NOMO-1 (cell line): ENCODE measurements at regions not wholly inside any gene's neighbourhood (a gene's known extent, or its start where the extent isn't known, plus 50 kb on each side); places are given as distances from the start of the nearest gene placed in this dataset.

Experiments
- DNase-seq, 2 experiments: peaks; one replicate each; lab custom pipeline; 2025; ENCODE audit not compliant: unreplicated experiment in 2 of 2; lab: John Stamatoyannopoulos, UW

DNA sequence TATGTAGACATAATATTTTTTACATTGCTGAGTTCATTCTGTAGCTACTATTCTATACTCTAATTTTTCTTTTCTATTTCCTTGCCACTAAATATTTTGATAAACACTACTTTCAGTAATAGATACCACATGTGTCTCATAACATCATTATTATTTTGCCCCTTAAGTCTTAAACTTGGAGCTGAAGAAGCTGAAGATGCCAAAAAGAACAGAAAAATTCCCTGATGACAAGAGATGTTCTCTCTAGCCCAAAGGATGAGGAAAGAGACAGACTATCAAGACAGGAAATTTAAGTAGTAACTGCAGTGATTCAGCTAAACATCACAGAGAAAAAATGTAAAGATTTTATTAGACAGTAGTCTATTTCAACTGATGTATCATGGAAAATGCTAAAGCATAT is 322.0 kb upstream of the KLHL1 start:
- DNase-seq, result no peak

DNA sequence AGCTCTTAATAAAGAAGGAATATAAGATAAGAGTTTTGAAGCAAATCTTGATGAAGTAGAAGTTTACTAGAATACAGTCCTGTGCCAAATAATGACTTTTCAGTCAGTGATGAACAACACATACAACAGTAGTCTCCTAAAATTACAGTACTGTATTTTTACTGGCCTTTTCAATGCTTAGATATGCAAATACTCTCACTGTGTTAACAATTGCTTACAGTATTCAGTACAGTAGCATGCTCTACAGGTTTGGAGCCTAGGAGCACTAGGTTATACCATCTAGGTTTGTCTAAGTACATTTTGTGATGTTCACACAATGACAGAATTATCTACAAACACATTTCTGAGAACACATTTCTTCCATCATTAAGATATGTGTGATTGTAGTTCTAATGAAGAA is 316.7 kb upstream of the KLHL1 start:
- DNase-seq, result no peak

DNA sequence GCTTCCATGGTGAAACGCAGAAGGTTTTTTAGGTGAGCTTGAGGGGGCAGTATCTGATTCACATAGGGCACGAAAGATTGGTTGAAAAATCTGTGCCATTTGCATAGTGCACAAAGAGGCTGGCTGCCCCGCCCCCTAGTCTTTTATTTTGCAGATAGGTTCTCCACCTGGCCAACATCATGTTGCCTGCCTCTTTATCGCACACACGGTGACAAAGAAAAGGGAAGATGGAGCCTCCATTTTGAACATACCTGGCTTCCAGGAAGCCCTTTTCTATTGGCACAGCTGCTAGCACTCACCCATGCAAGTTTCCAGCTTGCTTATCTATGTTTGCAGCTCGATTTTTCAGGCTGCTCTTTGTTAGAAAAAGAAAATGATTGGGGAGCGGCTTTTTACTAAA is 316.2 kb upstream of the KLHL1 start:
- DNase-seq, result no peak

DNA sequence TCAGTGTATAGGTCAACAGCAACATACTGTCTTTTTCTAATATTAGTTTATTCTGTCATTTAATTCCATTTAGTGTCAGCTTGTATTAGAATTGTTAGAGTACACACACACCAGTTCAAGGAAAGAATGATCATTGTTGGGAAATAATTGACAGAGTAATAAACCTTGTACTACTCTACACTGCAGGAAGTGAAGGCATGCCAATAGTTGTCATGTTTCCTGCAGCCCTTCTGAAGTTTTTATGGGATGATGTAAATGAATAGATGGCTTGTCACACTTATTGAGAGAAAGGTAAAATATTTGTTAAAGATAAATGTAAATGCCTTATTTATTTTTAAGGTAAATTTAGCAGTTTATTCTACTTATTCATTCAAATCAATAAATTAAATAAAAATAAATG is 306.9 kb upstream of the KLHL1 start:
- DNase-seq, result no peak

DNA sequence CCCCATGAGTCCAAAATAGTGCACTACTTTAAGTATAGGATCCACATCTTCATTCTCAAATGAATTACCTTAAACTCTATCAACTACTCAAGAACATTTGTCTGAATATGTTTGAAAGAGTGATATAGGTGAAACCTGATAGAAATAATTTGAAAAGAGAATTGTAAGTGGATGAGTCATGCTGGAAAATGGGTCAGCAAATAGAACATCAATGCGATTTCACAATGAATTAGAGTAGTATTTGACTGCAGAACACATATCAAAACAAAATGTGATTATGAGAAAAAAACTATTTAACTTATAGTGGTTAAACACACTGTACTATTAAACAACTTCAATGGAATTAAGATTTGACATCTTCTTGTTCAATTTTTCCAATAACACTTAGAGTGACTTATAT is 300.6 kb upstream of the KLHL1 start:
- DNase-seq, result no peak

DNA sequence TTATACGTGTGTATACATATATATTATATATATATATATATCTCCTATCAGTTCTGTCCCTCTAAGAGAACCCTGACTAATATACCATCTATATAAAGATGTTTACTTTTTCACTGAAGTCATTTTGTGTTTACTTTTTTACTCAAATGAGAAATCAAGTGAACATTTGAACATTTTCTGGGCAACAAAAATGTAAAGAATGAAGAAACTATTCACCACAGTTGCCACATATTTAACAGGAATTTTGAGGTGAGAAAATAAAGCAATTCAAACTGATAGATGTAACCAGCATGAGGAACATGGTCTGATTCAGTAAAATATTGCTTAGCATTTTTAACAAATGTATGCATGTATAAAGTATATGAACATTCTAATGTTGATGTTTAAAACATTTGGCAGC is 299.2 kb upstream of the KLHL1 start:
- DNase-seq, result no peak

DNA sequence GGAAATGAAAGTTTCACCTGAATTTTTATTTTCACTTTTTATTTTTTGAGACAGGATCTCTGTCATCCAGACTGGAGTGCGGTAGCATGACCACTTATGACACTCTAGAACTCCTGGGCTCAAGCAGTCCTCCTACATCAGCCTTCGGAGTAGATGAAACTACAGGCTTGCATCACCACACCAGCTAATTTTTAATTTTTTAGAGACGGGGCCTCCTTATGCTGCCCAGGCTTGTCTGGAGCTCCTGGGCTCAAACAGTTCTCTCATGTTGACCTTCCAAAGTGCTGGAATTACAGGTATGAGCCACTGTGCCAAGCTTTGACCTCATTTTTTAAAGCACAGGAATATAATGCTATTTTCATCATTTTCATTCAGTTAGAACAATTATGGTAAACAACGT is 297.0 kb upstream of the KLHL1 start:
- DNase-seq, result no peak

DNA sequence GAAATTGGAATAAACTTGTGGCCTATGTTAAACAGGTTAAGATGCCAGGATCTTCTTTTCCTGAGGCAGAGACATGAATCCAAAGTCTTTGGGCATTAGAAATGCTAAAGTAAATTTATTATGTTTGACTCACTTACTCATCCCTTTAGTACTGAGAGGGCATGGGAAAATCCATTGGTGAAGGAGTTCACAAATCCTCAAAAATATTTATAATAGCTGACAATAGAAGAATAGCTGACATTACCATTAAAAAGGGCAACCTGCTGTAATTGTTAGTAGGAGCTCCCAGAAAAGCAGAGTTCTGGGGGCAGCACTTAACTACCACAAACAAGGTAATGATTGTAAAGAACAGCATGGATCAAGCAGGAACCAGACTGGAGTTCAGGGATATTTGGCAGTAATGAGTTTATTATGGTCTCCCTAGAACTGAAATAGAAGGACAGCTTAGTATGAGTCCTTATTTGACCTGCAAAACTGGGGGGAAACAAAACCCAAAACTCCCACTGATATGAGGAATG is 285.8 kb upstream of the KLHL1 start:
- no peak for DNase-seq

DNA sequence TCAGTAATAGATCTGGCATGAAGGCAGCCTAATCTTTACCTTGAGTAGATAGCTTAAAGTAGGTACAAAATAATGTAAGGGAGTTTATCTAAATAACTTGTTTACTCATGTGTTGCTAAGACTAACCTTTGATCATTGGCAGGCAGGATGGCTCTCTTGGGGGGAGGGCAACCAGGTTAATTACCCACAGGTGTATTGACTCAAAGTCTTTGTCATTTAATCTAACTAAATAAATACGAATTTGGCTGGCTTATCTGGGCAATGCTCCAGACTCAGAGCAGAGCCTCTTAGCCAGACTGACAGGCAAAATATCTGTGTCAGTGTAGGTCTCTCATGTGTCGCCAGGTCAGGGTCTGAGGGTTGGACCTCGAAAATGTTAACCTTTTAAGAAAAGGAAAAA is 283.4 kb upstream of the KLHL1 start:
- DNase-seq, result no peak

DNA sequence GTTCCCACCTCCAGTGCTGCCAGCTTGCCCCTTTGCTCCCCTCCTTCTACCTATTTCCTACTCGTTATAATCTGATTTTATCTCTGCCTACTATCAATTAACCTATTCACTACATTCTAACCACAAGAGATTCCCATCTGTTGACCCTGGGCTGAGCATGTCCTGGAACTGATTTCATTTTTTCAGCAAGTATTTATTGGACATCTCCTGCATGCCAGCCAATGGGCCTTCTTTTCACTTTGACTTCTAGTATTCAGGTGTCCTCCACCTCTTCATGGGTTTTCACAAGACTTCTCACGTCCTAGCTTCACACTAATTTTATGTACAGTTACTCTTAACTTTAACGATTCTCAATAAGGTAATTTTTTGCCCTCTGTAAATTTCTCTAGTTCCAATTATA is 282.7 kb upstream of the KLHL1 start:
- no peak for DNase-seq

DNA sequence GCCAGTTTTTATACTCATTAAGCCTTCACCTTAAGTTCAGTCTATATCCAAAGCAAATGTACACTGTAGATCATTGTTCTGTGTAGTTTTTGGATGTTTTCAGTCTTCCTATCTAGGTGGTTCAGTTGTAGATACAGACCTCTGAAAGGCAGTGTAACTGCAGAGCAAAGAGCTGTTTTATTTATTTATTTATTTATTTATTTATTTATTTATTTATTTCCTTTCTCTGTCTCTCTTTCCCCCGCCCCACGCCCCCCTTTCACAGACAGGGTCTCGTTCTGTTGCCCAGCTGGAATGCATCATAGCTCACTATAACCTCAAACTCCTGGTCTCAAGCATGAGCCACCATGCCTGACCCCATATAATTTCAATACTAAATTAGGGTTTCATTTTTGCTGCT is 281.8 kb upstream of the KLHL1 start:
- no peak for DNase-seq

DNA sequence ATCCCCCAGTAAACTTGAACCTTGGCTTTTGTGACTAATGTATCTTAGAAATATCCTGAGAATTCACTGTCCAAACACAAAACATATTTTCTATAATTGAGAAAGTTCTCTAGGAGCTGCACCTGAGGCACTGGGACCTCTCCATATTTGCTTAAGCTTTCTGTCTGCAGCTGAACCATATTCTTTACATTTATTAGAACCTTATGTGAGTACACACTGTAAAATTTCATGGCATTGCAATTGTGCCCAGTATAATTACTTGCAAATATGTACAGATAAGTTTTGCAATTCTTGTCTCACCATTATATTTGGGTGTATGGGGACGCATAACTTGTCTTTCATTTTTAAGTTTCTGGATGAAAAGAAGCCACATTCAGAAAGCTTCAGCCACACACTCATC is 280.7 kb upstream of the KLHL1 start:
- no peak for DNase-seq

DNA sequence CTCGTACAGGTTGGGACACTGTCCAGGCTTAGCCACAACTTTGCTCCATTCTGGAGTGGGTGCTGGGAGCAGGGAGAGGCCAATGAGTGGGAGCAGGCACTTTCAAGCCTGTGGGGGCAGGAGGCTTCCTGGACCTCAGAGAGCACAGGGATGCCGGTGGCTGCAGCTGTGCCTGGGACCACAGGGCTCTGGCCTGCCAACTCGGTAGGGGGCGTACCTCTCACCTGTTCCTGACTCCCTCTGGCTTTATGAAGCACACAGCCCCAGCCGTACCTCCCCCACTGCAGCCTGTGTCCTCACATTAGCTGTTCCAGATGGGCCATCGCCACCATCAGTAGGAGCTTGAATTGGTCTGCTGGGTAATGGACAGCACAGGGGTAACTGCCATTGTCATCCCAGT is 278.7 kb upstream of the KLHL1 start:
- no peak for DNase-seq

DNA sequence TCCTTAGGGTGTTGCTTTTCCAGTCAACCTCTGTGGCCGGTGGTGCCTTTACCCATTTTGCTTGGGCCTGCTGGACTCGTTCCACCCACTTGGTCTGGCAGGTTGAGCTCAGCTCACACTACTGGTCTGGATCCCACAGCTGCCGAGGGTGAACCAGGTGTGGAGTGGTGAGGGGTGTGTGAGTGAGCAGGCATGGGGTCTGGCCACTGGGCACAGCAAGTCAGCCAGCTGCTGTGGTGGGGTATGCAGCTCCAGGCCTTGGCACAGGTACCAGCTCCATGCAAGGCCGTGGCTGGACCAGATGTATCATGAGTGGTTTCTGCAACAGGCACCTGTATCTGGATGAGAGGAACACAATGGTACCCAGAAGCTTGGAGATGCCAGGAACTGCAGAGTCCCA is 277.6 kb upstream of the KLHL1 start:
- DNase-seq, result no peak

DNA sequence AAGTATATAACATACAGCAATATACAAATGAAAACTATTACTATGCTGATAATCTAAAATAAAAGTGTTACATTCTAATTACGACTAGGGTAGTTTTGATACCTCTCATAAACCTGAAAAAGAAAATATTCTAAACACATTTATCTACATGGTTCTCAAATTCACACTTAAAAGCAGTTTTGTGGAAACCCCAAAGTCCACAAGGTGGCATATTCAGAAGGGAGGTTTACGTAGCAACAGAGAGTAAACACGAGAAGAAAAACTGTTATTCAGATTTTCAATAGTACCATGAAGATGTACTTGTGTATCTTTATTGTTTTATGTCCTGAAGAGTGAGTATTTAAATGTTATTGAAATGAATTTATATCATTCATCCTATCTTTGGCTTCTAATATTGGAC is 275.9 kb upstream of the KLHL1 start:
- no peak for DNase-seq

DNA sequence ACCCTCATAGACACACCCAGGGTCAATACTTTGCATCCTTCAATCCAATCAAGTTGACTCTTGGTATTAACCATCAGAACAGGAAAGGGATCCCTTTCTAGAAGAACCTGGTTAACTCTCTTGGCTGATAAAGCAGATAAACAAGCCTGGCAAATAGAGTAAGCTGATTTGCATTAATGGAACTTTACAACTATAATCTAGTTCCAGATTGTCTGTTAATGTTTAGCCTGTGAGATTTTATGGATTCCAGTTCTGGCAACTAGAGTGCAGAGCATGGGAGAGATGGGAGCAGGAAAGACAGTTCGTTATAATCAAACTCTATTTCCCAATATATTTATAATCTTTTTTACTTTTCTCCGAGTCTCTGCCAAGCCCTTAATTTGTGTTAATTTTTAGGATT is 272.6 kb upstream of the KLHL1 start:
- DNase-seq, result no peak

DNA sequence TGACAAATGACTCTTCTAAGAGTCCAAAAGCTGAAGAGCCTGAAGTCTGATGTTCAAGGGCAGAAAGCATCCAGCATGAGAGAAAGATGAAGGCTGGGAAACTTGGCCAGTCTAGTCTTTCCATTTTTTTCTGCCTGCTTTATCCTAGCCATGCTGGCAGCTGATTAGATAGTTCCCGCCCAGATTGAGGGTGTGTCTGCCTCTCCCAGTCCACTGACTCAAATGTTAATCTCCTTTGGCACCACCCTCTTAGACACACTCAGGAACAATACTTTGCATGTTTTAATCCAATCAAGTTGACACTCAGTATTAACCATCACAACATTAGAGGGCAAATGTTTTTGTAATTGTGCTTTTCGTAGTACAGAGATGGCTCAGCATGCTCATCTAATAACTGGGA is 267.5 kb upstream of the KLHL1 start:
- no peak for DNase-seq

DNA sequence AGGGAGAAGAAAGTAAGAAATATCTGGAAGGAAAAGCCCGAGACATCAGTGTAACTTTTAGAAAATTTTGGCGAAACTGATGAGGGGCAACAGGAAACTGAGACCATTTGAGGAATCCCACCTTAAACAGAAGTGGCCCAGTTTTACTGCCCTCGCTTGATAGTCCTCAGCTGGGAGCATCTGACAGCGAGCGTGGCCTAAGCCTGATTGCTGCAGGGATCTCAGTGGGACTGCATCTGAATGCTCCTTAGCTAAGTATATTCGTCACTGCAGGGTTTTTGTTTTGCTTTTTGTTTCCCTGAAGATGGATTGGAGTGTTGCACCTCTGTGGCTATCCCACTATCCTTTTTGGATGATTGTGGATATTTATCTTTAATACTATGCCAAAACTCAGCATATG is 262.7 kb upstream of the KLHL1 start:
- DNase-seq, result no peak

DNA sequence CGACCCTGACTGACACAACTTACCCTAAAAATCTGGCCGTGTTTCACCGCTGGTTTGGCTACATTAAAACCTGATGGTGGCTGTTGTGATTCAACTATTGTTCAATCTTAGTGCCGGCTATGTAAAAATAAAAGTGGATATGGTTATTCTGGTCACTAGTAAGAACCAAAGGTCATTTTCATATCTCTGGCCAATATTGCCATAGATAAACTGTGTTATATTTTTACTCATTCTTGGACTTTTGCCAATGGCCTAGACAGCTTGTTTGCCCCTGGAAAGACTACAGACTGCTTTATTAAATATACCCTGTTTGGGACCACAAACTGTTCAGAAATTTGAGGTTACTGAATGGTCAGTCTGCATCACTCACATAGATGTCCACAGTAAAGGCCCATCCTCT is 258.5 kb upstream of the KLHL1 start:
- no peak for DNase-seq

DNA sequence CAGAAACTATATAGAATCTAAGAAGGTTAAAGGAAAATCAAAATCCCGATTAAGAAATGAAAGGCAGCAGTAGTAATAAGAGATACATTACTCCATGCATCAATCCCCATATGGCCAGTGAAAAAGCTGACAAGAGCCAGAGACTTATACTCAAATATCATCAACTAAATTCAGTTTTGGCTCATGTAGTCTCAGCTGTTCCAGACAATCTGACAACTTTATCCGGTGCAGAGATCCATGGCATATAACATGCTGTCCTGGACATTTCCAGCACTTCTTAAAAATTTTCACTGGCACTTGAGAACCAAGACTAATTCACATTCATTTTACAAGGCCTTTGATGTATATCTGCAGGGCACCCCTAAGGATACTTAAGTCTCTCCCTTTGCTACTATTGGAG is 255.7 kb upstream of the KLHL1 start:
- no peak for DNase-seq

DNA sequence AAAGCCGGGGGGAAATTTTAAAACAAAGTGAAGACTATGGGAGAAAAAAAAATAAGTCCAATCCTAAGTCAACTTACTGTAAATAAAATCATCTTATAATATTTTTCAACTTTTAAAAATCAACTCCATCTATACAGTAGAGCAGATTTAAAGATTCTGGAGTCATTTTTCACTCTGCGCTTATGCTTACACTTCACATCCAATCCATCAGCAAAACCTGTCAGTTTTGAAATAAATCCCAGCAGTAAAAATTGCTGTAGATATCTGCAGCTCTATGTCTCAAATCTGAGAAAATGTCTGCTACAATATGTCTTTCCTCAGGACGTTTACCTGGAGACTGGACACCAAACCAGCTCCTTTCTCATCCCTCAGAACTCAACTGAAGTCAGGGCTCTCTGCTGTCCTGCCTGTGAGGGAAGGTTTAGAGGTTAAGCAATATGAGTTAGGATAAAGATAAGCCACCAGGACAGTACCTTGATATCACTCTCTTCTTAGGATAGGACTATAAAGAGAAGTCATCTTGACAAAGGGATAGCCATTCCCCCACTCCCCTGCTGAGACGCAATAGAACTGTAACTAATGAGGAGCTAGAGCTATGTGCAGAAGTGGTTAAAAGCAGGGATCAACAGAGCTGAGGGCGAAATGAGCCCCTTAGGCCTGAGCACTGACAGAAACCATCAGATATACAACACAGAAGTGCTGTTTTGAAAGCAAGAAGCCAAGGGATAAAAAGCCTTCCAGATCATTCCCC is 254.7 kb upstream of the KLHL1 start:
- no peak for DNase-seq

DNA sequence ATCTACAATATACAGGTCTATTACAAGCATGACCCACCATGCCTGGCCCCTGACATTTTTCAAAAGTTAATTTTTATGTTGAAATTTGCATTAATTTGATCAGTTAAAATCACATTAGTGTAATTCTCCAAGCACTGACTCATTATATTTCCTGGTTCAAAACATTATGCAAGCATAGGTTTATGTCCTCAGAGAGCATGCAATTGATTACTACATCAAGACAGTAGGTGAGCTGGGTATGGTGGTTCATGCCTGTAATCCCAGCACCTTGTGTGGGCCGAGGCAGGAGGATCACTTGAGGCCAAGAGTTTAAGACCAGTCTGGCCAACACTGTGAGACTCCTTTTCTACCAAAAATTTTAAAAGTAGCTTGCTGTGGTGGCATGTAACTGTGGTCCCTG is 248.8 kb upstream of the KLHL1 start:
- DNase-seq, result no peak

DNA sequence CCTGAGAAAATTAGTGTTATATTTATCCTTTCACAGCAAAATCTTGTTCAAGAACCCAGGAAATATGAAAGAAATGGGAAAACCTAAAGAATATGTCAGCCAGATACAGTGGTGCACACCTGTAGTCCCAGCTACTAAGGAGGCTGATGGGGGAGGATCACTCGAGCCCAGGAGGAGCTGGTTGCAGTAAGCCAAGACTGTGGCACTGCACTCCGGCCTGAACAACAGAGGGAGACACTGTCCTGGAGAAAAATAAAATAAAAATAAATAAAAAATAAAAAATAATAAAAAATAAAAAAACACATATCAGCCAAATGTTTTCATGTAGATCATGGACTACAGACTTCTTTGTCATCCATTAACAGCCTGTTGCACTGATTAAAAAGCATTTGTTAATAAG is 244.8 kb upstream of the KLHL1 start:
- no peak for DNase-seq
